ENCODE measurements at regions not wholly inside any gene's neighbourhood (a gene's known extent, or its start where the extent isn't known, plus 50 kb on each side); places are given as distances from the start of the nearest gene placed in this dataset.

- no peak for TF ChIP-seq CTCF (IDR thresholded peaks at IDR 0.05; ENCODE audit: borderline replicate concordance, insufficient read depth, low read depth, low read length)
These were observed 232.0 kb downstream of the KLF5 start for GRCh38 chr13:73290844-73291243.

GRCh38 chr13:73288596-73288995, 229.8 kb downstream of the KLF5 start:
- TF ChIP-seq CTCF (IDR thresholded peaks at IDR 0.05; ENCODE audit: borderline replicate concordance, insufficient read depth, low read depth, low read length) = no peak
- no peak overlapping the region for H3K4me3 ChIP-seq (ENCODE audit: low read depth, low read length)

More at GRCh38 chr13:73290844-73291243, 232.0 kb downstream of the KLF5 start:
- no peak overlapping the region for H3K4me3 ChIP-seq (ENCODE audit: low read depth, low read length)

- no peak overlapping the region for H3K4me3 ChIP-seq (ENCODE audit: low read depth, low read length)
- no peak for TF ChIP-seq CTCF (IDR thresholded peaks at IDR 0.05; ENCODE audit: borderline replicate concordance, insufficient read depth, low read depth, low read length)
These were observed 229.0 kb downstream of the KLF5 start for GRCh38 chr13:73287831-73288230.

- H3K4me3 ChIP-seq (ENCODE audit: low read depth, low read length) = no peak overlapping the region
- no peak for TF ChIP-seq CTCF (IDR thresholded peaks at IDR 0.05; ENCODE audit: borderline replicate concordance, insufficient read depth, low read depth, low read length)
These were observed 228.3 kb downstream of the KLF5 start for GRCh38 chr13:73286942-73287620.

GRCh38 chr13:73286177-73286576, 227.4 kb downstream of the KLF5 start:
- TF ChIP-seq CTCF (IDR thresholded peaks at IDR 0.05; ENCODE audit: borderline replicate concordance, insufficient read depth, low read depth, low read length) = no peak

GRCh38 chr13:73284081-73284874, 225.5 kb downstream of the KLF5 start:
- H3K4me3 ChIP-seq (ENCODE audit: low read depth, low read length) = no peak overlapping the region
- TF ChIP-seq CTCF (IDR thresholded peaks at IDR 0.05; ENCODE audit: borderline replicate concordance, insufficient read depth, low read depth, low read length) = no peak

More at GRCh38 chr13:73286177-73286576, 227.4 kb downstream of the KLF5 start:
- H3K4me3 ChIP-seq (ENCODE audit: low read depth, low read length) = no peak overlapping the region

- no peak overlapping the region for H3K4me3 ChIP-seq (ENCODE audit: low read depth, low read length)
- no peak for TF ChIP-seq CTCF (IDR thresholded peaks at IDR 0.05; ENCODE audit: borderline replicate concordance, insufficient read depth, low read depth, low read length)
These were observed 224.8 kb downstream of the KLF5 start for GRCh38 chr13:73283636-73284035.

All from GM12875 (cell line).